HG02571 (cell line): ENCODE measurements at regions not wholly inside any gene's neighbourhood (a gene's known extent, or its start where the extent isn't known, plus 50 kb on each side); places are given as distances from the start of the nearest gene placed in this dataset.

Source experiments
- ATAC-seq: cut with Tn5 transposase; IDR thresholded peaks from one replicate; pipeline ENCODE4 v1.9.1; 2021; ENCODE audit warnings: mild to moderate bottlenecking, moderate library complexity; ENCODE audit not compliant: unreplicated experiment

DNA sequence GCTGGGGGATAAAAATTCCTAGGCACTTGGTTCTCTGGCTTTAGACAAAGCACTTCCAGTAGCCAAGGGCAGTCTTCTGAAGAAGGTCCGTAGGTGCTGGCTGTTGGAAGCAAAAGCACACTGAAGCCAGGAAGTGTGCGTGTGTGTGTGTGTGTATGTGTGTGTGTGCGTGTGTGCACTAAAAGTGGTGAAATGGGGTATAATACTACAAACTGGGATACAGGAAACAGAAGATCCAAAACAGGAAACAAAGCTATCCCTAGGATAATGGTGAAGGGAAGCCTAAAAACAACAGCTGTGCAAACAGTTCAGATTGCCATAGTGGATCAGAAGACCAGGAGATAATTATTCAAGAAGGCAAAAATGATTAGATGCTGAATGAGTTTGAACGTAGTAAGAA, 103.4 kb downstream of the IL20RB start:
- no peak for ATAC-seq

- peak; percentile 74 for ATAC-seq
These were observed 104.5 kb downstream of the IL20RB start for GRCh38 chr3:137062250-137062649.

DNA sequence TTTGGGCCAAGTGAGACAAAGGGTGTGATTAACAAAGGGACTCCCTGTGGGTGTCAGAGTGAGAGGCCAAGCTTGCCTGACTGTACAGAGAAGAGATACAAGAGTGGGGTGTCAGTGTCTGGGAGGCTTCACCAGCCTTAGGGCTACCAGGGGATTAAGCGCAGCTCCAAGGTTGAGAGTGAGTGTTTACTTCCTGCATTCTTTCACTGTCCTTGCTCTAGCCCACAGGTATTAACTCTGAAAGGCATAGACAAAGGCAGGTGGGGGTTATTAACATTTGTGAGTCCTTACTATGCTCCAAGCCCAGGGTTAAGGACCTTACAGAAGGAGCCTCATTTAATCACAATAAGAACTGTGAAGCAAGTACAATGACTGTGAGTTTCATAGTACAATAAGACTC, 107.6 kb downstream of the IL20RB start:
- ATAC-seq: no peak

DNA sequence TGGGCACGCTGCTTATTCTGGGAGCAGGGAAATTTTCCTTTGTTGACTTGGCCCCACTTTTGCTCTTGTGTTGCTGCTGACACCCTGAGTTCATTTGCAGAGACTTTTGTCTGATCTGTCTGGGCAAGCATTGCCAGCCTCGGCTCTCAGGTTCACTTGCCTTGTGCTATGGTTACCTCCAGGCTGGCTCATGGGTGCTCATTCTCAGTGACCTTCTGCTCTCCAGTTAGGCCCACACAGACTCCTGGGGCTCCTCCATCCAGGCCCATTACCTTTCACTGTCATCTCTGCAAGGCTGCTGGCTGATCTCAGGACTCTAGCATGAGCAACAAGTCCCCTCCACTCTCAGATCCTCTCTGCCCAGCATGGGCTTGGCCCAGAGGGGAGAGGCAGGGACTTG, 108.3 kb downstream of the IL20RB start:
- ATAC-seq: no peak

GRCh38 chr3:137071104-137071503, 113.3 kb downstream of the IL20RB start:
- ATAC-seq: no peak

GRCh38 chr3:137075020-137075419, 117.2 kb downstream of the IL20RB start:
- ATAC-seq: no peak

- no peak for ATAC-seq
These were observed 120.3 kb downstream of the IL20RB start for GRCh38 chr3:137078040-137078439.

DNA sequence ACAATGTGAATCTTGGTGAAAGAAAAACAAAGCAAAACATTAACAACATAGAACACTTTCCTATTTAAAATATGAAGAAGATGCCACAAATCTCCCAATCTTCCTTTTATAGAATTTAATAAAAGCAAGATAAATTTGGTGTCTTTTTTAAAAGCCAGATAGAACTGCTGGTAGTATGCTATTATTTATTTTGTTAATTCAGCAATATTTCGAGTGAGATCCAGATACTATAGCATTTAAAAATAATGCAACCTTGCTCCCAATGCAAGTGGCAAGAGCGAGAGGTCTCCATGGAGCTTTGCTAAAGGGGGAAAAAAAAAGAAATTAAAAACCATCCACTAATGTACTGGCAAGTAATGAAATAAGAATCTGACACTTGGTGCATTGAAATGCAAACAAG, 121.8 kb downstream of the IL20RB start:
- ATAC-seq: no peak

GRCh38 chr3:137081711-137082110, 123.9 kb downstream of the IL20RB start:
- ATAC-seq: no peak

DNA sequence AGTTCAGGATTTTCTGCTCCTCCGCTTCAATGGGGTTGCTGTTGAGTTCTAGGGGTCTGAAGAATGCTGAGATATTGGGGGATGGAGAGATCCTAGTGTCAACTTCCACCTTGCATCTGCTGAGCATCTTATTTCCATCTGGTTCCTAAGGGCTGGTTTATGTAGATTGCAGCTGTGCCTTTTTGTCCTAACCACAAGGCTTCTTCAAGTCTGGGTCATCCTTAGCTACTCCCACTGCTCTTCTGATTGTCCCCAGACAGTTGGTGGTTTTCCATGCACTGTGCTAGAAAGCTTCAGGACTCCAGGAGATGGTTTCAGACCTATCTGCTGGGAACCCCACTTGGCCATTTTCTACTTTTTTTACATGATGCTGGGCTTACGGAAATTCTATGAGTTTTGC, 125.0 kb downstream of the IL20RB start:
- no peak for ATAC-seq

DNA sequence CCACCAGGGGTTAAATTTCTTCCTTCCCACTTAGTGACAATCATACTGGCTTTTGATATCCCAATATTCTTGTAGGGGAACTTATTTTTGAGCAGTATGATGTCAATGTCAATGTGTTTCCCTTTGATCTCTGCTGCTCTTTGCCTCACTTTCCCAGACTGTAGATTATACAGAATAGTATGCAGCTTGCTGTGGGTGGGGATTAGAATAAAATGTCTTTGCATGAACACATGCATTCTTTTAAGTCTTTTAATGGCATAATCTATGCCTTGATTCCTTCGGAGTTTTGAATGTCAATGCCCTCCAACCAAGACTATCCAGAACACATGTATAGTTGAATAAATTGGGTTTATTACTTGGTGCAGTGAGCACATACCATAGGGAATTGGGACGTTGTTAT, 125.5 kb downstream of the IL20RB start:
- no peak for ATAC-seq

- no peak for ATAC-seq
These were observed 126.8 kb downstream of the IL20RB start for GRCh38 chr3:137084586-137084985.

DNA sequence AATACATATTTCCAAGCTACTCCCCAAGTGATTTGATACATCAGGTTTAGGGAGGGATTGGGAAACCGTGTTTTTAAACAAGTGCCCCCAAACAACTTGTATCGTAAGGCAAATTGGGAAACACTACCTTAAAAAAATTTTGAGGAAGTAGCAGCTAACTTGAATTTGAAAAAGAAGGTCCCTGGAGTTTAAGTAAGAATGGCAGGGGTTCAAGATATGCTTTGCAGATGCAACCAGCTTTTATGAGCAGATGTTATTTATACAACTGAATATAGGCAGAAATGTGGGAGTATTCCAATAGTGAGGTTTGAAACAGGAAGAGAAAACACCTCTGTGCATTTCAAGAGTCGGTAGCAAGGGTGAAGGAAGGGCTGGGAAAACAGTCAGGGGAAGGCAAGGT, 139.6 kb downstream of the IL20RB start:
- no peak for ATAC-seq

DNA sequence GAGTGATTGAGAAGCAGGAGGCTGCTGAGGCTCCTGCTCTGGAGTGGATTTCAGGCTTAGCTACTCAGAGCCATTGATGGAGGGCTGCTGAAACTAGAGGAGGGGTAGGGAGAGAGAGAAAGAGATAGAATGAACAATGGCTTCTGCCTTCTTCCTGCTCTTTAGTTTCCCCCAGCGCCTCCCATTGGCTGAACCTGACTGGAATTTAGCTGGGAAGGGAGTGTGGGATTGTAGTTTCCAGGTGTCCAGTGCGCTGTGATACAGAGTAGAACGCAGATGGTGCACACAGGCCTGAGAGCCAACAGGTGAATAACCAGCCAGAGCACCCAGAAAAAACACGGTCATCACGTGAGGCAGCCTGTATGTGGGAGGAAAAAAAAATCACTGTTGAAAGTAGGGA, 140.1 kb downstream of the IL20RB start:
- ATAC-seq: no peak

DNA sequence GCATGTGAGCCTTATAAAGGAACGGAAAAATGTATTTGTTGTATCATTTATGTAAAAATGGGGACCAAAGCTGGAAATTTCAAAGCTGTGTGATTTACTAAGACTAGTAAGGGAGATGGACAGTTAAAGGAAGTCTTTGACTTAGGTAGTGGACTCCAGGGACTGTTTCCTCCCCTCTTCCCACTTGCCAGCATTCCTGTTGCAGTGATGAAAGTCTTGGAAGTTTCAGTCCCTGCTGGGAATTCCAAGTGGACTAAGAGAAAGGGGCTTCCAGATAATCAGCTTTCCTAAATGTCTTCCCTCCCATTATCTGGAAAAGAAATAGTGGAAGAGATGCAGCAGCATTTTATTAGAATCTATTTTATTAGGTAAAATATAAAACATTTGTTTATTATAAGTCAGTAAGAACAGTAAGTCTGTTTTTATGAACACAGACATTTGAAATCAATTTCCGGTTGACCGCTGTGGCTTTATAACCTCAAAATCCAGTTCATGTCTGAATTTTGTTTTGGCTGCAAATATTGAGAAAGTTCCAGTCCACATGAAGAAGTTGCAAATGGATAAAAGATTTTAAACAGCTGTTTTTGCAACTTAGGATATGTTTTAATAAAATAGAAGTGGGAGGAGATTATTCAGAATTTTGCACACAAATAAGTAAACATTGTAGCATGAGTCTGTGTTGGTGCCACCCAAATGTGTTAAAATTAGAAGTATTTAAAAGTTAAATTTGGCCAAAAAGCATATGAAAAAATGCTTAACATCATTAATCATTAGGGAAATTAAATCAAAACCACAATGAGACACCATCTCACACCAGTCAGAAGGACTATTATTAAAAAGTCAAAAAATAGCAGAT, 141.8 kb downstream of the IL20RB start:
- ATAC-seq: no peak

- no peak for ATAC-seq
These were observed 142.5 kb downstream of the IL20RB start for GRCh38 chr3:137100326-137100725.

DNA sequence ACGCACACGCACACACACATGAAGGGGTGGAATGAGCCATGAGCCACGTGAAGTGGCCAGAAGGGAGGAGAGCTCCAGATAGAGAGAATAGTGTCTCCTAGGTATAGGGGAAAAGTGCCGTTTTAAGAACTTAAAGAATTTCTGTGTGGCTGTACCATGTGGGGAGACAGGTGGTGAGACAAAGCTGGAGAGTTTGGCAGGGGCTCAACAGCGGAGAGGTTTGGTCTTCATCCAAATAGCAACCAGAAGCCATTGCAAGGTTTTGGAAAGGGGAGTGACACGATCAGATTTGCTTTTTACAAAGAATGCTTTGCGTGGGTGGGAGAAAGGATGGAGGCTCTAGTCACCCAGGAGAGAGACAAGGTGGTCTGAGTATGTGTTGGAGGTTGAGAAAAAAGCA, 146.0 kb downstream of the IL20RB start:
- ATAC-seq: no peak

- peak; percentile 59 for ATAC-seq
These were observed 147.6 kb downstream of the IL20RB start for GRCh38 chr3:137105277-137105977.

DNA sequence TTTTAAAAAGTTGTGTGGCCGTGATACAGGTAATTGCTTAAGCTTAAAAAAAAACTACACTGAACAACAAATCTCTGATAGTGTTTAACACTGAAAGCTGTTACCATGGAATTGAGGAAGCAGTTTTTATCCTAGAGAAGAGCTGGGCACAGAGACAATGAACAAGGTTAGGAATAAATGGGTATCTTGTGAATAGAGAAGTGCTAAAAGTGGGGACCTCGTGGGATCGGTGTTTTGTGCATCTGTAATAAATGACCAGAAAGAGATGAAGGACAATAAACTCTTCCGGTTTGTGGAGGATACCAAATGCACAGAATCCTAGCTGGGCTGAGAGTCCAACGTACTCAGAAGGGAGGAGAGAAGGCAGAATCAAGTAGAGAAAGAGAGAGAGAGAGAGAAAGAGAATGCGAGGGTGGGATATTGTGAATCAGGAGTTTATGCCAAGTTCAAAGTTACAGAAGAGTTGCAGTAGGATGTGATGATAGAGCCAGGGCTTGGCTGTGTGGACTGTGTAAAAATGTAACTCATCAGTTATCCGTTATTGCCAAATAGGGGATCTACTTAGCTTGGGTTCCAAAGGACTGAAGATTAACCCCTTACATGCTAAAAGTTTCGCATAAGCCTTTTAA, 148.9 kb downstream of the IL20RB start:
- ATAC-seq: no peak

DNA sequence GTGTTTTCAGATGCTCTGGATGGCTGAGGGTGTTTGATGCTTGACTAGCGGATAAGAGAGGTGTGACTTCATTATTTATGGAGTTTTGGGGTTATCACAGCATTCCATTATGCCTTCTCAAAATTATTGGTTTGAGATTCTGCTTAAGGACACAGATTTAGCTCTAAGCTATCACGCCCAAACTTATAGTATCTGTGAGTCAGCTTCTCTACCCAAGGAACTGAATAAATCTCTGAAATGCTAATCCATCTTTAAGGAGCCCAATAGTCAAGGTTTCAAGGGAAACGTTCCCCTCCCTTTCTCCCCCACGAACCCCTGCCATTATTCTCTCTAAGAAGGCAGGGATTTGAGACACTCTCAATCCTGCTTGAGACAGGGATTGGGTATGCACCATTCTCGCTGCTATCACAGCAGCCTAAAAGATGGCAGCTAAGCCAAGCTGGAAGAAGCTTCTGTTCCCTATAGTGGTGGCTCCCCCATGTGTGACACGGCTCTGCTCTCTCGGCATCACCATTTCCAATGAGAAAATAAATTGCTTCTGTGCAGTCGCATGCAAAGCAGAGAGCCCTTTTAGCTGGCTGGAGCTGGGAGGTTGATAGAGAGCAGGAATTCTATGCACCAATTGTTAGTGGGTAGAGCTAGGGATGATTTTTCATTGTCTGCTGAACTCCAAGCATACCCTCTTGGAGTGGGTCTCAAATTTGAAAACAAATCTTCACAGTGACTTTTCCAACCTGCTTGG, 151.1 kb downstream of the IL20RB start:
- ATAC-seq: no peak

- ATAC-seq: no peak
These were observed 152.7 kb downstream of the IL20RB start for GRCh38 chr3:137110392-137110996.
